SK-N-SH (cell line): ENCODE measurements at regions not wholly inside any gene's neighbourhood (a gene's known extent, or its start where the extent isn't known, plus 50 kb on each side); places are given as distances from the start of the nearest gene placed in this dataset.

Source experiments
- CTCF ChIA-PET: fragments of 300-600, 350-600 bp; formaldehyde crosslinking; extraction: SDS; loops from one replicate; lab custom pipeline; 2021; lab: Yijun Ruan, JAX
- POLR2A ChIA-PET: fragments of 350-600 bp; sonication (Branson Sonifier 250); formaldehyde crosslinking; extraction: SDS; loops from one replicate; lab custom pipeline; 2020; ENCODE audit warnings: antibody characterized with exemption, inconsistent platforms; lab: Yijun Ruan, JAX
- DNase-seq: peaks from one replicate; pipeline ENCODE4 v3.0.0; 2012
- H2AFZ ChIP-seq: fragments of 200-600 bp; sonication (generic); 2 replicates; pipeline ENCODE4 v1.8.1; 2016; ENCODE audit warnings: antibody characterized with exemption, mild to moderate bottlenecking, low read depth
- H3F3A ChIP-seq: fragments of 200-600 bp; sonication (generic); replicated peaks from 2 replicates; pipeline ENCODE3; 2016; ENCODE audit warnings: antibody characterized with exemption, mild to moderate bottlenecking; ENCODE audit not compliant: insufficient read depth
- H3K27ac ChIP-seq, 2 experiments: fragments of 200-500 bp in 1 of 2; fragments of 200-600 bp in 1 of 2; sonication (Bioruptor generic) in 1 of 2; sonication (generic), shearing (Covaris generic) in 1 of 2; 2 replicates each; pipeline versions ENCODE4 v1.5.1 to v1.6.1; 2014 to 2016; ENCODE audit warnings: low read depth in 2 of 2, inconsistent platforms in 1 of 2, low read length in 1 of 2, mild to moderate bottlenecking in 1 of 2, mixed read lengths in 1 of 2
- H3K27me3 ChIP-seq: fragments of 200-600 bp; sonication (generic), shearing (Covaris generic); 2 replicates; pipeline ENCODE4 v1.6.1; 2016; ENCODE audit warnings: mixed run types; ENCODE audit not compliant: insufficient read depth
- H3K36me3 ChIP-seq, 2 experiments: fragments of 200-500 bp in 1 of 2; fragments of 200-600 bp in 1 of 2; sonication (Bioruptor generic) in 1 of 2; sonication (generic) in 1 of 2; replicated peaks in 1 of 2; 2 replicates each; pipeline versions ENCODE3 to v1.5.1; 2014 to 2016; ENCODE audit warnings: low read length in 1 of 2, mild to moderate bottlenecking in 1 of 2; ENCODE audit not compliant: insufficient read depth in 2 of 2, control insufficient read depth in 1 of 2
- H3K4me1 ChIP-seq, 2 experiments: fragments of 200-500 bp in 1 of 2; fragments of 200-600 bp in 1 of 2; sonication (Bioruptor generic) in 1 of 2; sonication (generic), shearing (Covaris generic) in 1 of 2; 2 replicates each; pipeline versions ENCODE4 v1.5.1 to v1.6.1; 2014 to 2016; ENCODE audit warnings: low read depth in 1 of 2, low read length in 1 of 2, mixed run types in 1 of 2; ENCODE audit not compliant: insufficient read depth in 2 of 2, control insufficient read depth in 1 of 2
- H3K4me2 ChIP-seq: fragments of 200-600 bp; sonication (generic), shearing (Covaris generic); 2 replicates; pipeline ENCODE4 v1.6.1; 2017; ENCODE audit warnings: mixed run types
- H3K4me3 ChIP-seq, 2 experiments: fragments of 200-500 bp in 1 of 2; fragments of 200-600 bp in 1 of 2; sonication (Bioruptor generic) in 1 of 2; sonication (generic), shearing (Covaris generic) in 1 of 2; 2 replicates each; pipeline versions ENCODE4 v1.5.1 to v1.8.1; 2014 to 2016; ENCODE audit warnings: low read depth in 2 of 2, inconsistent platforms in 1 of 2, low read length in 1 of 2, mild to moderate bottlenecking in 1 of 2, mixed read lengths in 1 of 2, moderate library complexity in 1 of 2
- H3K79me2 ChIP-seq: fragments of 200-600 bp; sonication (generic); 2 replicates; pipeline ENCODE4 v1.8.1; 2017; ENCODE audit warnings: mild to moderate bottlenecking; ENCODE audit not compliant: insufficient read depth
- H3K9ac ChIP-seq: fragments of 200-600 bp; sonication (generic); 2 replicates; pipeline ENCODE4 v1.6.1; 2017; ENCODE audit warnings: mixed run types
- H3K9me2 ChIP-seq: fragments of 200-600 bp; sonication (generic); 2 replicates; pipeline ENCODE4 v1.6.1; 2017; ENCODE audit warnings: mixed run types
- H3K9me3 ChIP-seq: fragments of 200-600 bp; sonication (generic); 2 replicates; pipeline ENCODE4 v1.6.1; 2017; ENCODE audit warnings: mixed run types, mild to moderate bottlenecking, moderate library complexity
- H4K20me1 ChIP-seq: fragments of 200-600 bp; sonication (generic); 2 replicates; pipeline ENCODE4 v1.6.1; 2017; ENCODE audit warnings: mild to moderate bottlenecking, mixed run types; ENCODE audit not compliant: insufficient read depth
- ELF1 ChIP-seq: IDR thresholded peaks from 2 replicates; pipeline ENCODE4 v1.4.0; 2012
- EP300 ChIP-seq, 2 experiments: IDR thresholded peaks; 2 replicates each; pipeline versions ENCODE4 v1.4.0 to v1.6.1; 2012; ENCODE audit warnings: borderline replicate concordance in 1 of 2, low read depth in 1 of 2, low read length in 1 of 2
- FOXM1 ChIP-seq: IDR thresholded peaks from 2 replicates; pipeline ENCODE4 v1.4.0; 2012; ENCODE audit warnings: low read depth, mild to moderate bottlenecking
- GABPA ChIP-seq: IDR thresholded peaks from 2 replicates; pipeline ENCODE4 v1.4.0; 2012; ENCODE audit warnings: low read depth, mild to moderate bottlenecking
- GATA2 ChIP-seq: sonication (generic); formaldehyde crosslinking; IDR thresholded peaks from 2 replicates; pipeline ENCODE4 v1.5.0; 2020; ENCODE audit warnings: mild to moderate bottlenecking, missing genetic modification reagents
- NFIC ChIP-seq: IDR thresholded peaks from 2 replicates; pipeline ENCODE4 v1.4.0; 2012; ENCODE audit warnings: borderline replicate concordance
- RAD21 ChIP-seq: IDR thresholded peaks from 2 replicates; pipeline ENCODE4 v1.6.1; 2012; ENCODE audit warnings: mild to moderate bottlenecking, low read length
- RCOR1 ChIP-seq: fragments of 150-350 bp; IDR thresholded peaks from 2 replicates; pipeline ENCODE4 v1.6.1; 2017; ENCODE audit warnings: antibody characterized with exemption, low read length
- RFX5 ChIP-seq: IDR thresholded peaks from 2 replicates; pipeline ENCODE4 v1.6.1; 2012; ENCODE audit warnings: mild to moderate bottlenecking, improper control_type of control experiment, low read length
- RXRA ChIP-seq: IDR thresholded peaks from 2 replicates; pipeline ENCODE4 v1.4.0; 2012; ENCODE audit warnings: low read depth, mild to moderate bottlenecking, borderline replicate concordance
- SIN3A ChIP-seq: IDR thresholded peaks from 2 replicates; pipeline ENCODE4 v1.6.1; 2012; ENCODE audit warnings: low read depth, mild to moderate bottlenecking, low read length, moderate library complexity, borderline replicate concordance
- SMC3 ChIP-seq: IDR thresholded peaks from 2 replicates; pipeline ENCODE4 v1.6.1; 2012; ENCODE audit warnings: low read depth, low read length, improper control_type of control experiment
- TAF1 ChIP-seq: IDR thresholded peaks from 2 replicates; pipeline ENCODE4 v1.6.1; 2012; ENCODE audit warnings: low read depth, mild to moderate bottlenecking, low read length, moderate library complexity, borderline replicate concordance
- TCF12 ChIP-seq: IDR thresholded peaks from 2 replicates; pipeline ENCODE4 v1.4.0; 2012
- TEAD4 ChIP-seq: IDR thresholded peaks from 2 replicates; pipeline ENCODE4 v1.4.0; 2012; ENCODE audit warnings: mild to moderate bottlenecking, borderline replicate concordance; ENCODE audit not compliant: insufficient read depth
- YY1 ChIP-seq: IDR thresholded peaks from 2 replicates; pipeline ENCODE4 v1.4.0; 2012; ENCODE audit warnings: low read depth, mild to moderate bottlenecking
- WGBS: methylation state at CpG from one replicate; pipeline ENCODE4 v1.1.6; 2017; ENCODE audit warnings: low lambda C conversion rate; 5-methylcytosine and 5-hydroxymethylcytosine counted together
- TF ChIP-seq, protein P1 (sequence below): fragments of 200-600 bp; sonication (generic); IDR thresholded peaks from 2 replicates; pipeline ENCODE4 v1.6.1; 2017; ENCODE audit warnings: antibody characterized with exemption, mild to moderate bottlenecking, moderate library complexity
- TF ChIP-seq, protein P2 (sequence below): IDR thresholded peaks from 2 replicates; pipeline ENCODE4 v1.4.0; 2012; ENCODE audit warnings: low read depth, borderline replicate concordance
- TF ChIP-seq, protein P3 (sequence below): IDR thresholded peaks from 2 replicates; pipeline ENCODE4 v1.4.0; 2012; ENCODE audit warnings: low read depth
- TF ChIP-seq, protein P4 (sequence below): fragments of 150-350 bp; IDR thresholded peaks from 2 replicates; pipeline ENCODE4 v1.6.1; 2017; ENCODE audit warnings: antibody characterized with exemption, low read length, low read depth, borderline replicate concordance

DNA sequence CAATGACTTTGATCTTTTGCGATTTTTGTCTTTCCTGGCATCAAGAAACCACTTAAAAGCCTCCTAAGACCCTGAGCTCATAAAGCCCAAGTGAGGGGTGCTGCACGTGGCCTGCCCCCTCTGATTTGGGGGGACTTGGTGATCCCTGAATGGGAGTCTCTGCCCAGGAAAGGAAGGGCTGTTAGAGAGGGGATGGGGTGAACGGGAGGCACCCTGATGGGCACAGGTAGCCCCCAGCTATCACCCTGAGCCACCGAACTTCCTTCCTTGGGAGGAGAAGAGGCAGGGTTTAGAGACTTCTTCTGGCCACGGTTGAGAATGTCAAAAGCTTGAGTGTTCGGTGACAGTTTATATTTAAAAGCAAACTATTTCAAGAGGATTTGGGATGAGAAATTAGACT, 305.5 kb downstream of the ZNF536 start:
- TF ChIP-seq, protein P1, sequence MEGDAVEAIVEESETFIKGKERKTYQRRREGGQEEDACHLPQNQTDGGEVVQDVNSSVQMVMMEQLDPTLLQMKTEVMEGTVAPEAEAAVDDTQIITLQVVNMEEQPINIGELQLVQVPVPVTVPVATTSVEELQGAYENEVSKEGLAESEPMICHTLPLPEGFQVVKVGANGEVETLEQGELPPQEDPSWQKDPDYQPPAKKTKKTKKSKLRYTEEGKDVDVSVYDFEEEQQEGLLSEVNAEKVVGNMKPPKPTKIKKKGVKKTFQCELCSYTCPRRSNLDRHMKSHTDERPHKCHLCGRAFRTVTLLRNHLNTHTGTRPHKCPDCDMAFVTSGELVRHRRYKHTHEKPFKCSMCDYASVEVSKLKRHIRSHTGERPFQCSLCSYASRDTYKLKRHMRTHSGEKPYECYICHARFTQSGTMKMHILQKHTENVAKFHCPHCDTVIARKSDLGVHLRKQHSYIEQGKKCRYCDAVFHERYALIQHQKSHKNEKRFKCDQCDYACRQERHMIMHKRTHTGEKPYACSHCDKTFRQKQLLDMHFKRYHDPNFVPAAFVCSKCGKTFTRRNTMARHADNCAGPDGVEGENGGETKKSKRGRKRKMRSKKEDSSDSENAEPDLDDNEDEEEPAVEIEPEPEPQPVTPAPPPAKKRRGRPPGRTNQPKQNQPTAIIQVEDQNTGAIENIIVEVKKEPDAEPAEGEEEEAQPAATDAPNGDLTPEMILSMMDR = no peak
- TF ChIP-seq TCF12 = no peak
- TF ChIP-seq YY1 = no peak
- no peak for TF ChIP-seq EP300 (IDR thresholded peaks at IDR 0.05; ENCODE audit: borderline replicate concordance in 1 of 2, low read depth in 1 of 2, low read length in 1 of 2)
- no peak for TF ChIP-seq FOXM1
- no peak for TF ChIP-seq RAD21
- TF ChIP-seq, protein P2, sequence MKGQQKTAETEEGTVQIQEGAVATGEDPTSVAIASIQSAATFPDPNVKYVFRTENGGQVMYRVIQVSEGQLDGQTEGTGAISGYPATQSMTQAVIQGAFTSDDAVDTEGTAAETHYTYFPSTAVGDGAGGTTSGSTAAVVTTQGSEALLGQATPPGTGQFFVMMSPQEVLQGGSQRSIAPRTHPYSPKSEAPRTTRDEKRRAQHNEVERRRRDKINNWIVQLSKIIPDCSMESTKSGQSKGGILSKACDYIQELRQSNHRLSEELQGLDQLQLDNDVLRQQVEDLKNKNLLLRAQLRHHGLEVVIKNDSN = no peak
- no peak for TF ChIP-seq RXRA
- no peak for TF ChIP-seq TEAD4
- TF ChIP-seq TAF1 = no peak
- no peak for TF ChIP-seq NFIC
- TF ChIP-seq, protein P3, sequence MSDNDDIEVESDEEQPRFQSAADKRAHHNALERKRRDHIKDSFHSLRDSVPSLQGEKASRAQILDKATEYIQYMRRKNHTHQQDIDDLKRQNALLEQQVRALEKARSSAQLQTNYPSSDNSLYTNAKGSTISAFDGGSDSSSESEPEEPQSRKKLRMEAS = no peak
- no peak for TF ChIP-seq SIN3A
- TF ChIP-seq GABPA = no peak
- no peak for TF ChIP-seq RCOR1
- no peak for TF ChIP-seq SMC3
- no peak for TF ChIP-seq GATA2 (CRISPR knock-in tag)
- TF ChIP-seq ELF1 = no peak
- TF ChIP-seq RFX5 = no peak
- TF ChIP-seq, protein P4, sequence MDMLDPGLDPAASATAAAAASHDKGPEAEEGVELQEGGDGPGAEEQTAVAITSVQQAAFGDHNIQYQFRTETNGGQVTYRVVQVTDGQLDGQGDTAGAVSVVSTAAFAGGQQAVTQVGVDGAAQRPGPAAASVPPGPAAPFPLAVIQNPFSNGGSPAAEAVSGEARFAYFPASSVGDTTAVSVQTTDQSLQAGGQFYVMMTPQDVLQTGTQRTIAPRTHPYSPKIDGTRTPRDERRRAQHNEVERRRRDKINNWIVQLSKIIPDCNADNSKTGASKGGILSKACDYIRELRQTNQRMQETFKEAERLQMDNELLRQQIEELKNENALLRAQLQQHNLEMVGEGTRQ = no peak
- no peaks in the 10 kb centered on the region for H3K36me3 ChIP-seq
- H3K27ac ChIP-seq = no peak overlapping the region
- no peaks in the 10 kb centered on the region for H3K9me2 ChIP-seq
- H3K9me3 ChIP-seq = no peaks in the 10 kb centered on the region
- H2AFZ ChIP-seq = no peak overlapping the region
- WGBS = 32% methylated on average over 6 of the region's 6 CpGs
- H3F3A ChIP-seq = no peaks in the 10 kb centered on the region
- CTCF ChIA-PET = interaction anchor here (1.3 to 3.3 kb wide), 6 partner anchors 8 to 1547 kb away, joined by 4 to 58 read pairs (median 8); no protein-coding TSS in a partner anchor
- H3K4me1 ChIP-seq = peaks cover 0 to 28% of the 10 kb centered on the region in 2 experiments; a peak in 2 of 4 replicates
- no peak for DNase-seq
- H3K4me3 ChIP-seq = no peak overlapping the region
- POLR2A ChIA-PET = no interaction called here
- H3K27me3 ChIP-seq = no peaks in the 10 kb centered on the region
- H3K79me2 ChIP-seq = no peaks in the 10 kb centered on the region
- no peak overlapping the region for H3K9ac ChIP-seq
- no peaks in the 10 kb centered on the region for H4K20me1 ChIP-seq
- no peak overlapping the region for H3K4me2 ChIP-seq
